Activated T-cell treated with anti-CD3 and anti-CD28 coated beads, Interleukin-2, amount 50 U/mL, for 48 hours (primary cell): ENCODE measurements at regions not wholly inside any gene's neighbourhood (a gene's known extent, or its start where the extent isn't known, plus 50 kb on each side); places are given as distances from the start of the nearest gene placed in this dataset.

Experiments used
- DNase-seq, 2 experiments: peaks; one replicate each; pipeline ENCODE4 v3.0.0-alpha.2; 2020

DNA sequence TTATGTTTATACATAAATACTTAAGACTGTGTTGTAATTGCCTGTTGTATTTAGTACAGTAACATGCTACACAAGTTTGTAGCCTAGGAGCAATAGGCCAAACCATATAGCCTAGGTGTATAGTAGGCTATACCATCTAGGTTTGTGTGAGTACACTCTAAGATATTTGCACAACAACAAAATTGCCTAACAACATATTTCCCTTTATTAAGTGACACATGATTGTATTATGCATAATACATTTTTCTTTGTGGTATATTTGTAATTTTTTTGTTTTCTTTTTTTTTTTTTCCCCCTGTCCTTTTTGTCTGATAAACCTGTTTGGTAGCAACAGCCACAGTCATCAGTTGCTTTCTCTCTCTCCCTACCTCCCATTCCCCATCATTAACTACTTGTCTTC lies 945.6 kb downstream of the ZPLD1 start:
- no peak for DNase-seq

DNA sequence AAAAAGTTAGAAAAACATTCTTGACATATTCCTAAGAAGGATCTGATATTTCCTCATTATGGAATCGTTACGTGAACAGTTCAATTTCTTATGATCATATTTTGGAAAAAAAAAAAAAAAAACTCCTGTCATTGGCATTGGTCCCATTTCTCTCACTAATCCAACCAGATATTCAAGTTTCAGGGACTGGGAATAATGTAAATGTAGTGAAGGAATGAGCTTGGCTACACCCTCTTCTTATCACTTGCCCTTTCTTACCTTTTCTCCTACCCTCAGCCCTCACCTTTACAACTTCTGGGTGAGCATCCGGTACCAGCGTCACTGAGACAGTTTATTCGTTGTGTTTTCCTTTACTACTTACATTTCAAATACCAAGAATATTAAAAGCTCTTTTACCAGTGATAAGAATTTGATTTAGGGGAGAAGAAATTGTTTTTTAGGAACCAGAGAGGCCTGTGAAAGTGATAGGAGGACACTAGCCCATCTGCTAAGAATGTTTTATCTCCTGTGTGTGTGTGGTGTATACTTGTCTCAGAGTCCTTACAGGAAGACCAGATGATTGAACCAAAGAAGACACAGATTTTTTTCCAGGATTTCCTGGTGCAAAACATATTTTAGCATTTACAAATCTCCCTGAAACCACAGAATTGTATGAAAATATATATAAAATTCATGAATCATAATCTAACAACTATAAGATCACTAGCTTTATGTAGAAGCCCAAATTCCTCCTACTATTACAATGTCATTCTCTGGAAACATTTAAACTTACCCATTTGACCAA lies 946.7 kb downstream of the ZPLD1 start:
- DNase-seq: no peak

DNA sequence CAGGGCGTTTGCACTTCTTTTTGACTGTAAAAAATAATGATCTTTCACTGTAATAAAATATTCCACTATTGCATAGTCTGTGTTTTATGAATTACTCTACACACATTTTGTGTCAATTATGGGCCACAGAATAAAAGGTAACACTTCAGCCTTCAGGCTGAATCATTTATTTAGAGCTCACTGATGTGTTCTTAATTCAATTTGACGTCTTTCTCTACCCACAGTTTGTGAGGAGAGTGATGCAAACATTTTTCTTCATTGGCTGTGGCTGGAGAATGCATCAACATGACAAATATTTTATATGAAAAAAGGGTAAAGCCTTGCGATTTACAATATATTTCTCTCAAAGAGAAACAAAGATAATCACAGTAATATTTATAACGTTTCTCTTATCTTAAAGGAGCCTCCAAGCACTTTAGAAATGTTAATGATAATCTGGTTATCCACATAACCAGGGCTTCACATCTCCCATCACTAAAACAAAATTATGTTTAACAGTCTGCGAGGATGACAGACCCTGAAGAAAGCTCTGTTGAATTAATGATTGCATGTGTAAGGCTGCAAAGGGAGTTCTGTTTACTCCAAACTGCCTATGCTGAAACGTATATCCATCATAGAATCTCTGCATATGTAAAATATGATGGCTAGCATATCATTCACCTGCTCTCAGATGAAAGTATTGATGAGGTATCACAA lies 951.3 kb downstream of the ZPLD1 start:
- no peak for DNase-seq

DNA sequence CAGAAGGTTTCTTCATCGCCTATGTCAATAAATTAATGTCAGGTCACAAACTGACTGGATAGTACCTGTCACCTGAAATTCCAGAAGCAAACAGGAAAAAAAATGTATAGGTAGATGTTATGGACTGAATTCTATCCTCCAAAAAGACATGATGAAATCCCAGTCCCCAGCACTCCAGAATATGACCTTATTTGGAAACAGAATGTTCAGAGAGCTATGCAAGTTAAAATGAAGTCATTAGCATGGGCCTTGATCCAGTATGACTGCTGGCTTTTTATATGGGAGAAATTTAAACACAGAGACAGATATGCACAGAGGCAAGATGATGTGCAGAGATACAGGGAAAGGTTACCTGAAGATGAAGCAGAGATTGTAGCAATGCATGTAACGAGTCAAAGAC lies 953.4 kb downstream of the ZPLD1 start:
- DNase-seq: no peak

DNA sequence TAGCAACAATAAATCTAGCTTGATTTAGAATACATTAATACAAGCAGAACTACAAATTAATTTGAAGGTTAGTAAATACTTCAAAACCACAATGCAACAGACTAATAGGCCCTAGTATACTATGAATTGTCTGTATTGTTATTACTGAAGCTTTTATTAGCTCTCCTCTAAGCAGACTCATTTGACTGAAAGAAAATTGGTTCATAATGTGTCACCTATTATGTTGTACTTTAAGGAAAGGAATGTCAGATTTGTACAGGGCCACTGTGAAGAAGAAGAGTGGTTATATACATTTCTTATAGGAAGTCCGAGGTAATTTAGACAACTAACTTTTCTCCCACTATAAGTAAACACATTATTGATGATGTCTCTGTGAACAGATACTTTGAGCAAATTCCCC lies 954.5 kb downstream of the ZPLD1 start:
- DNase-seq: no peak

DNA sequence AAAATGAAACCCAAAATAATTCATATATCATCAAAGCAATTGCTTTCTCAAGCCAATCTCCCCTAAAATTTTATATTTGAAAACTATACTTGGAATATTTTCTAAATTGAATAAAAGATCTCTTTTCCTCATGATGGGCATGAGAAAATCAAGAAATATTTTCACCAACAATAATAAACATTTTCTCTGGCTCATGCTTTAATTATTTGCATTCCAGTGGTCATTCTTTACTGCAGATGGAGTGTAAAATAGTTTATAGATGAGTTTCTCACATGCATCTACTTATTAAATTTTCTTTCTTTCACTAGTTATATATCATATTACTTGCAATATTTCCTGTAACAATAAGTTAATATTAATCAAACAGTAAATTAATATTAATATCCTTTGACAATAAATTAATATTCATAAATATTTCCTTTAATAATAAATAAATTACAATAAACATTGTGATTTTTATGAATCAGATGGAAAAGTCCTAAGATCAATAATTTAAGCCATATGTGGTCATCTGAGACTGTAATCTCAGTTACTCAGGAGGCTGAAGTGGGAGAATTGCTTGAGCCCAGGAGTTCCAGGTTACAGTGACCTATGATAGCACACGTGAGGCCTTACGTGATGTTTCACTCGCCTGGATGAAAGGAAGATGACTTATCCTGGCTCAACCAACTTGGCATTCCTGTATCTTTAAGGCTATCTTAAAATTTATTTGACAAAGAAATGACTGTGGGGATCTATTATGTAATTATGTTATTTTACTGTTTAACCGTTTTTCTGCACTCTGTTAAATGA lies 958.8 kb downstream of the ZPLD1 start:
- no peak for DNase-seq

DNA sequence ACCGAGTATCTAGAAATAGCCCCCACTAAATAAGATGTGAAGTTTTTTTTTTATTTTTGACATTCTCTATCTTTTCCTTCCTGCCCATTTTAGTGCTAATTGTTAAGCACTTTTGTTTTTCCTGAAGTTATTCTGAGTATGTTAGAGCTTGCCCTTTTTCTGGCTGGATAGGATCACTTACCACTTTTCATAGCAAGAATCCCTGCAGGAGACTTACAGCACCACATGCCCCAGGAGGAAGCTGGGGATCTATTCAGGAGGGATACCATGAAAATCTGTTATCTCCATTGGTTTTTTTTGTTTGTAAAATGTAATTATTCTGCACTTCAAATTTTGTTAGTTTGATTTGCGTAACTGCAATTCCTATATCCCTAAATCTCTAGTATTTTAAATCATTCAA lies 968.4 kb downstream of the ZPLD1 start:
- no peak for DNase-seq

DNA sequence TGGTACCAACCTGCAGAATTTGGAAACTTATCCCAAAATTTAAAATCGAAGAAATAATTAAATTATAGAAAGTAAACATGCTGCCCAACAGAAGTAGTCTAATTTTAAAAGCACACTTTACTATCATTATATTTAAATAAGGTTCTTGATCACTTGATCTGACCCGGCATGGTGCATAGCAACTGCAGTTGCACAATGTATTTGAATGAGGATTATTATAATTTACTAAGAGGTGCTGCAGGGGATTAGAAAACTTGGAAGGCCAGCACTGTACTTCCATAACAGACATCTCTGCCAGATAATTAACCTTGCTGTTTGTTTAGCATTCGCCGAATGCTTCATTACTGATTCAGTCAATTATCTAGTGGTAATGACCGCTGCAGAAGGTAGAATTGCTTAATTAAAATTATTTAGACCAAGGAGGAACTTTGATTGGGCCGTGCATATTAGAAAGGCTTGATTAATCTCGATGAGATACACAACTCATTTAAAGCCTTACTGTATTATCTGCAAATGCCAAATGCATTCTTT lies 971.6 kb downstream of the ZPLD1 start:
- no peak for DNase-seq

DNA sequence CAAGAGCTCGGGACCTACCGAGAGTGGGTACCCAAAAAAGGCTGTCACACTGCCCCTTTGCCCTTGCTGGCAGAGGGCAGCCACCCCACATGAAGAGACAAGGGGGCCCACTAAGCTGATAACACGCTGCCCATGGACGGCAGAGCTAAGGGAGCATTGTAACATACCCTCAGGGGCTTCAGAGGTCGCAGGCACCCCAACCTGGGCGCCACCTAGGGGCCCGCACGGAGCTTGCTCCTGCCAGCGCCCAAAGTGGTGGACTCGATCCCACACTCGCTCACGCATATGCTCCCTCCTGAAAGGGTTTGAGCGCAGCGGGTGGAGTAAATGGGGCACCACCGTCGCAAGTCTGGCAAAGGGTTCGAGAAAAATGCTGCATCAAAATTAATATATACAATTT lies 975.4 kb downstream of the ZPLD1 start:
- no peak for DNase-seq

DNA sequence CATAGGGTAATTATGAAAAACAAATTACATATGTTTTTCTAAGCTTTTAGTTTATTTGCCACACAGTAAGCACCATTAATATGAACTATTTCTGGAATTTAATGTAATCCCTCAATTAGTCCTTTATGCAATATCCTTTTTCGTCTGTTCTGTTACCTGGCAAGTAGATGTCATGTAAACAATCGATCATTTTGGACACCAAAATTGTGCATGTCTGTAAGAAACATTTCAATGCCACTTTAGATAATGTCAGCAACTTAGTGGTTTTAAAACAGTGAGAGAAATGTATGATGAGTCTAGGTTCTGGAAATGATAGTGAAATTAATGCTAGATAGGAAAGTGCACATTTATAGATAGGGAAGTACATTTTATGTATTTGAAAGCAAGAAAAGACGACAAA lies 986.6 kb downstream of the ZPLD1 start:
- no peak for DNase-seq

DNA sequence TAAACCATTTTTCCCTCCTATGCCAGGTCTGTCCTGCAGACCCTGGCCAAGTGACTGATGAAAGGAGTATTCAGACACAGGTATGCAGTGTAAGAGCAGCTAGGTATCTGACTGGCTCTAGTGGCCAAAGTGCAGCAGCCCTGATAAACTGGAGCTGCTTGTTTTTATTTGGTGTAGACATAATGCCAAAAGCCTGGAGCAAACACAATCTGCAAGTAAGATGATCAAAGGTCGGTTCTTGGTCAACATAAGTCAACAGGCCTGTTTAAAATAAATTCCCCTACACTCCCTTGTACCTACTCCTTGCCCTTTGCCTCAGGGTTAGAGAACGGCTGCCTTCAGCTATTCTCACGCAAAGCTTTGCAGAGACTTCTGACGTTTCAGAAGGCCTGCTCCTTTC lies 1003.1 kb downstream of the ZPLD1 start:
- DNase-seq: no peak

DNA sequence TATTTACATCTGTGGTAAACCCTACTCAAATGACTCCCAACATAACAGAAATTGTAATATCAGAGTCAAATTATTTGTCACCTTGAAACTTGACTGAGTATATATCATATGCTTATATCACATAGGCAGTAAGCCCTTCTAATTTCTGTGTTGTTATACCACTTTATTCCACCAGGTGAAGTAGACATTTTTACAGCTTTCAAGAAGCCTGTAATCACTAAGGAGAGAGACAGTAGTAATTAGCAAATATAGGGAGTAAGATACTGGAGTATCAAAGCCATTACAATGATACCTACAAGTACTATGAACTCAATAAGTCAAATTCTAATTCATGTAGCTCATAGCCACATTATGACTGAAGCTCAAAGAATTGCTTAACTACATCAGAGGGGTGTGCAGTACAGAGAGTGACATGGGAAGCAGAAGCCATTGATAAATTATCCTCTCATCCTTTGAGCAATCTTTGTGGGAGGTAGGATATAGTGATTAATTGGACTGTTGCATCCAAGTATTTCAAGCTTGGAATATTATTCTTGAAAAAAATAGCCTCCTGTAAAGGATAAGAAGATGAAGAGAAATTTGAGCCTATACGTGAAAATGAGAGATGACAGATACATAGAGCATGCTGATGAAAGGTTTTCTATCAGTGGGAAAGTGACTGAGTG lies 1005.9 kb downstream of the ZPLD1 start:
- DNase-seq: no peak

DNA sequence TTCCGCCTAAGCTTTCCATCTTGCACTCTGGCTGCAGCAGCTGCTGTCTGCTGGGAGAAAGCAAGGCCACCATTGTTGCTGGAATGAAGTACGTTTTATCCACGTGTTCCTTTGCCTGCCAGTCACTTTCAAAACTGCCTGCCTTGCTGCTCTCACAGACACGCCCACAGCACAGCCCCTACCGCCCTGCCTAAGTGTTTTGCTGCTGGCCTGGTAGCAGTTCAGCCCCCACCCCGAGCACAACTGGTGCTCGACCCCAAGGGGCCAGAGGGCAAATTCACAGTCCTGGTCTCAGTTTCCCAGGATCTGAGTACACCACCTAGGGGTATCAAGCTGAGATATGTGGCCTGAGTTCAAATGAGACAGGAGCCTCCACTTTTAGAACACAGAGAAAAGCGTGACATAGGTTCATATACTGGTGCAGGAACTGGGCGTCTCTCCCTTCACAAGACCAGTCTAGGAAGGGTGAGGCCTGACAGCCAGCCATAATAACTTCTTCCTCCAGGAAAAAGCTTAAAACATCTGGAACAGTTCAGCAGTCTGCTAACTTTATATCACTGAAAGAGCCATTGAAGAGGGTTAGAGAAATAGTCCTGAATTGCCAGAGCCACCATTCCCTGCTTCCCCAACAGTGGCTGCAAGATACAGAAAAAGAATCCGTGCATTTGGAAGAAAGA lies 1012.3 kb downstream of the ZPLD1 start:
- DNase-seq: no peak

DNA sequence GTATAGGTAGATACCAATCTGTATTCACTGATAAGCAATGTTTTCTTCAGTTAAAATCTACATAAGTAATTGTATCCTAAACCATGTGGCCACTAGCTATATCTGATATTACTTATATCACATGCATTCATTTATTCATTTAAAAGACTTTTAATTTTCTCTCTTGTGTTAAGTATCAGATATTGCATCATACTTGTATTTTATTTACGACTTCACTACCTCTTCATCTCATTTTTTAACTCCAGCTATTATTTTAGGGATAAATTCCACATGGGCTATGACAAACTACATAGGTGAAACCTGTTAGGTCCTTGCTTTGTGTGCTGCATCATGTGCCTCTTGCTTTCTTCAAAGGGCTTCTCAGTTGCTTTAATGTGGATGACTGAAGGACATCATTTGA lies 1018.3 kb downstream of the ZPLD1 start:
- DNase-seq: no peak

DNA sequence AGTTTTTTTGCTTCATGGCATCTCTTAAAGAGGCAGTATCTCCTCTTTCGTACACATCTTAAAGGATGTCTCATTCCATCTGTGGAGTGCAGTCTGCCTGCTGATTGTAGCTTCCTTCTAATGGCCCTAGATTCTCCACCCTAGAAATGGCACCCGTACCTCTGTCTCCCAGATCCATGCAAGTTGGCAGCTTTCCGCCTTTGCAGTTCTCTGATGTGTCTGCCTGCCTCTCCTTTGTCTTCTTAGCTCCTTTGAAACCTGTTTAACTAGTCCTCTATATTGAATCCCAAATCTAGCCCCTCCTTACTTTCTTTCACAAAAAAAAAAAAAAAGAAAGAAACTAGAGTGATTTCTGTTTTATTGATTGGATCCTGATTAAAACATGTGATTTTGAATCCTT lies 1025.0 kb downstream of the ZPLD1 start:
- DNase-seq: no peak

DNA sequence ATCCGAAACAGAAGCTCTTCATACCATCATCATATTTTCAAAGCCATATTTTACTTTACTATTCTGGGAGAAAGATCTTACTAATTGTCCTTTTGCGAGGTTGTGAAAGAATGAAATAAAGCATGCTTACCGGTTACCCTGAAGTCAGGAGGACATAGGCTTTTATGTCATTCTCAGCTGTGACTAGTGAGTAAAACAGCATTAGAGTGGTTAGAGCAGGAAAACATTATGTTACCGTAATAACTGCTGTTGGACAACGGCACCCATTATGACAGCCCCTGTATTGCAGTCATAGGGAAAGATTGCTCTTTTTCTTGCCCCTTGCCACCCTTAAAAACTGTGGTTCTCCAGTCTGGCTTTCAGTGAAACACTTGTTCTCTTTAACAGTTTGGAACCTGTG lies 1035.7 kb downstream of the ZPLD1 start:
- DNase-seq: no peak

DNA sequence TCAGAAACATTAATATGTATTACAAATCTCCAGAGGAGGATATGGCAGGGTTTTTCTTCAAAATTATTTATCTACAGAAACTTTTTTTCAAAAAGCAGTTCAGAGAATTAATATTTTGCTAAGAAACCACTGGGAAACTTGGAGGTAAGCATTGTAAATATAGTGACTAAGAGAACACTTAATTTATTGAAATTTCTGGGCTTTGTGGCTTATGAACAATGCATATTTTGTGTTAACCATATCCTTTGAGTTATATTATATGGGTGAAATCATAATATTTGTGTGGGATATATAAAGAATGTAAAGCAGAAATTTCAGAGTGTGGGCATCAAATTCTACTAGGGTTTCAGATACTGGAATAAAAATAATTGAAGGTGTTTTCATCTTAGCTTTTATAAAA lies 1059.2 kb downstream of the ZPLD1 start:
- no peak for DNase-seq

DNA sequence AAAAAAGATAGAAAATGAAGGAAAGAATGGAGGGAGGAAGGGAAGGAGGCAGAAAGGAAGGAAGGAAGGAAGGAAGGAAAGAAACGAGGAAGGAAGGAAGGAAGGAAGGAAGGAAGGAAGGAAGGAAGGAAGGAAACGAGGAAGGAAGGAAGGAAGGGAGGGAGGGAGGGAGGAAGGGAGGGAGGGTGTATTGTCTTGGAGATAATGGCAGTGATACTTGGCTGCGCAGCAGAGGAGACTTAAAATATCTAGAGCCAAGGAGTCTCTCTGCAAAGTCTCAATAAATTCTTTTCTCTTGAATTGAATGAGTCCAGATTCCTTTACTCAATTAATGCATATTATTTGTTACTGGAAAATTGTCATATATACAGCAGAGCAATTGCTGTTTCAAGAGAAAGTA lies 1059.7 kb downstream of the ZPLD1 start:
- no peak for DNase-seq

DNA sequence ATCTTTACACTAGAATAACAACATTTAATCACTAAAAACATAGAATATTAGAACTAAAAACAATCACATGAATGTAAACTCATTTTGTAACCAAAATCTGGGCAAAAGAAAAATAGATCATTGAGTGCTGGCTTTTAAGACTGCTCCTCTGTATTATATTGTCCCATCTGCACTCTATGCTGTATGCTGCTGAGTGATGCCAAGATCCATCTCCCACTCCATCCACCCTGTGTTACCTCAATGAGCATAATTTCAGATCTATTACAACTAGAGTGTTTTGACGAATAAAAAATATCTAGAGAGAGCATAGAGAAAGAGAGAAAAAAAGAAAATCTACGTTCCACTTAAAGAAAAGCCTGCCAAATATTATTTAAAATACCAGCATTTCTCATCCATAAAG lies 1060.4 kb downstream of the ZPLD1 start:
- no peak for DNase-seq

DNA sequence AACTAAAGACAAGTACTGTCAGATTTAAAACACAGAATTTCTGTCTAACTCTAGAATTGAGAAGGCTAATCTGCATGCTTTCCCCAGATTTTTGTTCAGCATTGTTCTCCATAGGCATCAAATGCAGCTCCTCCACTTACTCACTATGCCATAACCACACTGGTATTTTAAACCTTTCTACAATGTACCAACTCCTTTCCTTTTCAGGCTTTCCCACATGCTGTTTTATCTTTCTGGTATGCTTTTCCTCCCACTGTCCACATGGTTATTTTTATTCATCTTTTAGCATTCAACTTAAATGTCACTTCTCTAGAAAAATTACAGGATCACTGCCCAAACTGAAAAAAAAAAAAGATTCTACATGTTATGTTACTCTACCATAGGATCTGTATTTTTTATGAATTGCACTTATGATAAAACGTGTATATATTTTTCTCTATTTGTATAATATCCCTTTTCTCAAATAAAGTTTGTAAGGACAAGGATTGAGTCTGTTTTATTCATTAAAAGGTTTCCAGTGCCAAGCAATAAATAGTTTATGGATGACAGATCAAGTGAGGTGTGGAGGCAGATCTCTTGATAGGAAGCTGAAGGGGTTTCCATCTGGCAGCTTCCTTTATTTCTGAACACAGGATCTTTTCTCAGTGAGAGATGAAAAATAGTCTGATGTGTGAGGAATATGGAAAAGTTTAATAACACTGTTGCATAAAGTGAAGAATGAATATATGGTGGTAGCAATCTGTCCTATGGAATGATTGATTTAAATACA lies 1064.5 kb downstream of the ZPLD1 start:
- DNase-seq: no peak

DNA sequence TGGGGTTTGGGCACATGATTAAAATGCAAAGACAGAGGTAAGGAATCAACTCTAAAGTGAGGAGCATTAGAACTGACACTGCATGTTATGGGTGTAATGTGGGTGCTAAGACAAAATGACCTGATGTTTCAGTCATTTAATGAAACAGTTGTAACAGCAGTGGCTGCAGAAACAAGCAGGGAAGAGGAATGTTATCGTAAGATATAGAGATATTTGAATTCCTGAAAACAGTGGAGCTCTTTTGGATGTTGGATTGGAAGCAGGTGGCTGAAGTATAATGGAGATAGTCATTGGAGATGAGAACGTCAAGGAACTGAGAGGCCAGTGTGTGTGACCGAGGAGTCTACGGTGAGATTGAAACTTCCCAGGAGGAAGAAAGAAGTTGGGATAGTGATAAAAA lies 1065.2 kb downstream of the ZPLD1 start:
- DNase-seq: no peak

DNA sequence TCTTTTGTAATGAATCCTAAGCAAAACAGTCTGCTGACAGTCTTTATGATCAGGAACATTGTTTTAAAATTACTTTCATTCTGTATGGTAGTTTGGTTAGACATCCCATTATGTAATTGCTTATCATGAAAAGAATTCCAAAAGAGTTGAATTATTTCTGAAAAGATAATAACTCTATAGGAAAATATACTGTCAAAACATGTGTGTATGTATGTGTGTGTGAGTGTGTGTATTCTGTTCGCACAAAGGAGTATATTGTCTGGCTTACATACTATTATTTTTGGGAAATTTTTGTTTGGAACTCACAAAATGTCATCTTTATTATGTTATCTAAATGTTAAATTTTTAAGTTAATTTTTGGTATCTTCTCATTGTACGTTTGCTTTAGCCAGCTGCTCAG lies 1075.9 kb downstream of the ZPLD1 start:
- DNase-seq: no peak
